Nephron progenitor cell (in vitro differentiated cells): ENCODE measurements at regions not wholly inside any gene's neighbourhood (a gene's known extent, or its start where the extent isn't known, plus 50 kb on each side); places are given as distances from the start of the nearest gene placed in this dataset.

Experiments
- DNase-seq: peaks from one replicate; pipeline ENCODE4 v3.0.0; 2021
- H3K27ac Mint-ChIP-seq: 2 replicates; pipeline ENCODE4 v1.8.0; 2021; ENCODE audit warnings: mild to moderate bottlenecking, moderate library complexity, mixed read lengths
- H3K27me3 Mint-ChIP-seq: 2 replicates; pipeline ENCODE4 v1.8.0; 2021; ENCODE audit warnings: mild to moderate bottlenecking, low read depth, mixed read lengths; ENCODE audit not compliant: poor library complexity
- H3K36me3 Mint-ChIP-seq: 2 replicates; pipeline ENCODE4 v1.8.0; 2021; ENCODE audit warnings: low read depth, mixed read lengths
- H3K4me1 Mint-ChIP-seq: 2 replicates; pipeline ENCODE4 v1.8.0; 2021; ENCODE audit warnings: mixed read lengths
- H3K4me3 Mint-ChIP-seq: 2 replicates; pipeline ENCODE4 v1.8.0; 2021; ENCODE audit warnings: mild to moderate bottlenecking, moderate library complexity, mixed read lengths
- H3K9me3 Mint-ChIP-seq: 2 replicates; pipeline ENCODE4 v1.8.0; 2021; ENCODE audit warnings: mild to moderate bottlenecking, moderate library complexity, mixed read lengths
- TF ChIP-seq, protein P1 (sequence below): fragments of 200-600 bp; sonication (generic); IDR thresholded peaks from 2 replicates; pipeline ENCODE4 v1.5.0; 2021; ENCODE audit warnings: antibody characterized with exemption

DNA sequence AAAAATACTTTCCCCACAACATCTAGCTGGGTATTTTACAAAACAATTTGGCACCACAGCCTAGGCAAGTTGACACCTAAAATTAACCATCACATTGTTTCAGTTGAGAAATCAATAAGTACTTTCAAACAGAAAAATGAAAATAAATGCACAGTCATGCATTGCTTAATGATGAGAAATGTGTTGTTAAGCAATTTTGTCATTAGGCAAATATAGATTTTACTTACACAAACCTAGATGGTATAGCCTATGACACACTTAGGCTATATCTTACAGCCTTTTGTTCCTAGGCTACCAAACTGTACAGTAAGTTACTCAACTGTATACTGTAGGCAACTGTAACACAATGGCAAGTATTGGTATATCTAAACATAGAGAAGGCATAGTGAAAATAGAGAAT, 608.6 kb upstream of the BCHE start:
- Mint-ChIP-seq H3K27ac (no peak overlapping the region), H3K9me3 (no peaks in the 10 kb centered on the region), H3K4me3 (no peak overlapping the region), H3K36me3 (no peaks in the 10 kb centered on the region), H3K27me3 (no peaks in the 10 kb centered on the region), H3K4me1 (peaks cover 8% of the 10 kb centered on the region)
- no peak for DNase-seq
- TF ChIP-seq, protein P1, sequence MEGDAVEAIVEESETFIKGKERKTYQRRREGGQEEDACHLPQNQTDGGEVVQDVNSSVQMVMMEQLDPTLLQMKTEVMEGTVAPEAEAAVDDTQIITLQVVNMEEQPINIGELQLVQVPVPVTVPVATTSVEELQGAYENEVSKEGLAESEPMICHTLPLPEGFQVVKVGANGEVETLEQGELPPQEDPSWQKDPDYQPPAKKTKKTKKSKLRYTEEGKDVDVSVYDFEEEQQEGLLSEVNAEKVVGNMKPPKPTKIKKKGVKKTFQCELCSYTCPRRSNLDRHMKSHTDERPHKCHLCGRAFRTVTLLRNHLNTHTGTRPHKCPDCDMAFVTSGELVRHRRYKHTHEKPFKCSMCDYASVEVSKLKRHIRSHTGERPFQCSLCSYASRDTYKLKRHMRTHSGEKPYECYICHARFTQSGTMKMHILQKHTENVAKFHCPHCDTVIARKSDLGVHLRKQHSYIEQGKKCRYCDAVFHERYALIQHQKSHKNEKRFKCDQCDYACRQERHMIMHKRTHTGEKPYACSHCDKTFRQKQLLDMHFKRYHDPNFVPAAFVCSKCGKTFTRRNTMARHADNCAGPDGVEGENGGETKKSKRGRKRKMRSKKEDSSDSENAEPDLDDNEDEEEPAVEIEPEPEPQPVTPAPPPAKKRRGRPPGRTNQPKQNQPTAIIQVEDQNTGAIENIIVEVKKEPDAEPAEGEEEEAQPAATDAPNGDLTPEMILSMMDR, result no peak

DNA sequence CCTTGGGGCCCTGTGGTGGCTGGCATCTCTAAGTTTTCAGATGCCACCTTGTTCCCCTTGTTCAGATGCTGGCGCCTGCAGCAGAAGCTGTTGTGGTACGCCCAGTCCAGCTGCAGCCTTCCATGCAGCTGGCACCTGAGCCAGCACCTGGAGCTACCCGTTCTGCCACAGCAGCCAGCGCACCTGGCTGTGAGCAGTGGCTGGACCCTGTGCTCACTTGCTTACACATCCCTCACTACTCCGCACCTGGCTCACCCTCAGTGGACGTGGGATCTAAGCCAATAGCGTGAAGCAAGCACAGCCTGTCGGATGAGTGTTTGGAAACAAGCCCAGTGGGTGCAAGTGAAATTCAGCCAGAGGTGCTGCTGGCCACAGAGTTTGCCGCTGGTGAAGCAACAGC, 607.5 kb upstream of the BCHE start:
- Mint-ChIP-seq H3K9me3 (no peaks in the 10 kb centered on the region), H3K4me1 (peaks cover 8% of the 10 kb centered on the region), H3K4me3 (no peak overlapping the region), H3K27ac (no peak overlapping the region), H3K27me3 (no peaks in the 10 kb centered on the region), H3K36me3 (no peaks in the 10 kb centered on the region)
- no peak for DNase-seq
- TF ChIP-seq, protein P1, result no peak

DNA sequence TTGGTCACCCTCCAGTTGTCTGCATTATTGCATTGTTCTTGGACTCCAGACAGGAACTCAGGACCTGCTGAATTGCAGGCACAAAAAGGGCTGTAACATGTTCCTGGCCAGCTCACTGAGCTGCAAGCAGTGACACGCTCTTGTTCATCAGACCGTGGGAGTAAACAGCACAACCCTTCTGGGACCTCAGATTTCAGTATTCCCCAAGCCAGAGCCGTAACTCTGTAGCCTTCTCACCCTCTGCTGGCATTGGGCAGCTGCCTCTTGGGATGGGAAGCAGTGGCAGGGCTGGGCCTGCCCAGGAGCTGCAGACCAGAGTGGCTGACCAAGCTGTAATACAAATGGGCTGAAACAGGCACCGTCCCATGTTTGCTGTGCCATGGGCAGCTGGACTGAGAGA, 607.1 kb upstream of the BCHE start:
- no peaks in the 10 kb centered on the region for H3K27me3 Mint-ChIP-seq
- TF ChIP-seq, protein P1, result no peak

DNA sequence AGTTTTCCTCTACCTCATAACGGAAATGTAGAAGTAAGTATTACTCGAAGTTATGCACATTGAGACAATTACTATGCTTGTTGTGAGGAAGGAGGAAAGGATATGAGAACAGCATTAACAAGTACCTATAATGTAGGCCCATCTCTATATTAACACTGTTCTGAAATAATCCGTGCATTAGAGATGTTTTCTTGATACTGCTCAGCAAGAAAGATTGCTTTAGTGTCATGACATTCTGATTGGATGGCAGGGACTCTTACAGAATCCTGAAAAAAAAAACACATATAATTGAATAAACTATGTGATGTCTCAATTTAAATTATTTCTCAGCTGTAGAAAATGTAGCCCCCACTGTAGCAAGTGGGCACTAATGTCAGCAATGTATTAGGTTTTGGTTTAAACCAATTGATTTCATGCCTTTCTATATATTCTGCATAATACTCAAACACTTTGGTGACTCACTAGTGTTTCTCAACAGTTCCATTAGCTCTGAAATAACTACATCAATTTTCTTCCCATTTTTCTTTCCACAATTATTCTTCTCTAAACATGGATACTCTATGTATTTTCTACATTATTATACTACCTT, 598.3 kb upstream of the BCHE start:
- Mint-ChIP-seq H3K9me3 (no peaks in the 10 kb centered on the region), H3K4me3 (no peak overlapping the region), H3K27me3 (no peaks in the 10 kb centered on the region), H3K4me1 (no peaks in the 10 kb centered on the region), H3K27ac (no peak overlapping the region), H3K36me3 (no peaks in the 10 kb centered on the region)
- DNase-seq, result no peak
- TF ChIP-seq, protein P1, result no peak

More for the DNA sequence above, 607.1 kb upstream of the BCHE start:
- Mint-ChIP-seq H3K4me3 (no peak overlapping the region), H3K4me1 (peaks cover 8% of the 10 kb centered on the region), H3K36me3 (no peaks in the 10 kb centered on the region), H3K9me3 (no peaks in the 10 kb centered on the region), H3K27ac (peak overlapping the region; percentile 97)
- DNase-seq, result peak; percentile 14

DNA sequence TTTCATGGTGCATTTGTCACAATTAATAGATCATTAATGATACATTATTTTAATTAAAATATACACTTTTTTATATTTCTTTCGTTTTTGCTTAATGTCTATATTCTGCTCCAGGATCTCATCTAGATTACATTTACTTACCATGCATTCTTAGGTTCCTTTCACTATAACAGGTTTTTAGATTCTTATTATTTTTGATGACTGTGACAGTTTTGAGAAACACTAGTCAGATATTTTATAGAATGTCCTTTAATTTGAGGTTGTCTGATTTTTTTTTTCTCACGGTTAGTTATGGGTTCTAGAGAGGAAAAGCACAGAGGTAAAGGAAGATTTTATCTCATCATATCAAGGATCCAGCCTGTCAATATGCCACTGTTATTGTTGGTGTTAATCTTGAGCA, 595.8 kb upstream of the BCHE start:
- Mint-ChIP-seq H3K4me3 (no peak overlapping the region), H3K9me3 (no peaks in the 10 kb centered on the region), H3K4me1 (no peaks in the 10 kb centered on the region), H3K36me3 (no peaks in the 10 kb centered on the region), H3K27me3 (no peaks in the 10 kb centered on the region), H3K27ac (no peak overlapping the region)
- TF ChIP-seq, protein P1, result no peak
- no peak for DNase-seq

DNA sequence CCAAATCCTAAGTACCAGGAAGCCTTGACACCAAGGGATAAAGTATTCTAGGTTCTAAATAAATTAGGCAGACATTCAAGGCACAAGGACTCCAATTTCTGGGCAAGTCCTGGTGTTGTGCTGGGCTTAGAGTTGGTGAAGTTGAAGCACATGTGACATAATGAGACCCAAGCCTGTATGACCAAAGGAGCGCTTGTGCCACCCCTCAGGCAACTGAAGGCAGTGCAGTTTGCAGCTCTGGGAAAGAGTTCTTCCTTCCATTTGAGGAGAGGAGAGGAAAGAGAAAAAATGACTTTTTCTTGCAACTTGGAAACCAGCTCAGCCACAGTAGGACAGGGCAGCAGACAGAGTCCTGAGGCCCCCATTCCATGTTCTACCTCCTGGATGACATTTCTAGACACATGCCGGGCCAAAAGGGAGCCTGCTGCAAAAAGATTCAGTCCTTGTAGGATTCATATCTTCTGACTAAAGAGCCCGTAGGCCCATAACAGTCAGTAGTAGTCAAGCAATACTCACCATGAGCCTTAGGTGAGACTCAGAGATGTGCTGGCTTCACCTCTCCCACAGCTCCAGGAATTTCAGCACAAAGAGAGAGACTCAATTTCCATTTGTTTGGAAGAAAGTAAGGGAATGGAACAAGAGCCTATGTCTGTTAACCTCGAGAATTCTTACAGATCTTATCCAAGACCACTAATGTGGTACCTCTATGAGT, 588.8 kb upstream of the BCHE start:
- H3K36me3 Mint-ChIP-seq, result no peaks in the 10 kb centered on the region
- TF ChIP-seq, protein P1, result no peak
- H3K27me3 Mint-ChIP-seq, result no peaks in the 10 kb centered on the region
- H3K9me3 Mint-ChIP-seq, result peaks cover 4% of the 10 kb centered on the region
- no peak overlapping the region for H3K4me3 Mint-ChIP-seq
- no peak for DNase-seq
- H3K27ac Mint-ChIP-seq, result no peak overlapping the region
- H3K4me1 Mint-ChIP-seq, result no peaks in the 10 kb centered on the region
